Stimulated activated CD4-positive, alpha-beta T cell treated with anti-CD3 and anti-CD28 coated beads, TNF-alpha, amount 100 ng/mL, for 48 hours (primary cell): ENCODE measurements at regions not wholly inside any gene's neighbourhood (a gene's known extent, or its start where the extent isn't known, plus 50 kb on each side); places are given as distances from the start of the nearest gene placed in this dataset.

ENCODE experiments used
- DNase-seq, 3 donors: peaks; one replicate each; pipeline ENCODE4 v3.0.0-alpha.2; 2020; ENCODE audit warnings: low read depth in 3 of 3

- no peak for DNase-seq
Measured at GRCh38 chr11:15768321-15768720, 588.0 kb downstream of the SOX6 start.

DNA sequence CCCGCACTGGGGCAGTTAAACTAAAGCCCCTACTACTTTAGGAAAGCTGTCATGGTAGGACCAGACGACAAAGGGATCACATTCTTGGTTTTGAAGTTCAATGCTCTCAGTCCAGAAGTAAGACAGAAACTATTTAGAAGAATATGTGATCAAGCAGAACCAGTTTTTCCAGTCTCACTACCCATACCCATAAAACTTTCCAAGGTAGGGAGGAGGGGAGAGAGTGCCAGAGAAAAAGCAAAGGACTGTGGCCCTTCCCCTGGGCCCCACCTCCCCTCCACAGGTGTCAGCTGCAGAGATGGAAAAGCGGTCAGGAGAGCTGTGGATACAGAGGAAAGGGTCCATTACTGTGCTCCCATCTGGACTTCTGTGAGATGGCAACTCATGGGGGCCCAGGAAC, 587.1 kb downstream of the SOX6 start:
- no peak for DNase-seq

- peak in 2 of 3 donors; percentile 9 to 11 for DNase-seq
Measured at GRCh38 chr11:15770798-15771414, 585.4 kb downstream of the SOX6 start.

- no peak for DNase-seq
Measured at GRCh38 chr11:15772547-15772946, 583.8 kb downstream of the SOX6 start.

GRCh38 chr11:15772981-15773380, 583.4 kb downstream of the SOX6 start:
- no peak for DNase-seq

GRCh38 chr11:15773476-15774387, 582.6 kb downstream of the SOX6 start:
- no peak for DNase-seq

- no peak for DNase-seq
Measured at GRCh38 chr11:15774388-15774939, 581.9 kb downstream of the SOX6 start.

GRCh38 chr11:15775015-15775541, 581.3 kb downstream of the SOX6 start:
- DNase-seq = no peak

DNA sequence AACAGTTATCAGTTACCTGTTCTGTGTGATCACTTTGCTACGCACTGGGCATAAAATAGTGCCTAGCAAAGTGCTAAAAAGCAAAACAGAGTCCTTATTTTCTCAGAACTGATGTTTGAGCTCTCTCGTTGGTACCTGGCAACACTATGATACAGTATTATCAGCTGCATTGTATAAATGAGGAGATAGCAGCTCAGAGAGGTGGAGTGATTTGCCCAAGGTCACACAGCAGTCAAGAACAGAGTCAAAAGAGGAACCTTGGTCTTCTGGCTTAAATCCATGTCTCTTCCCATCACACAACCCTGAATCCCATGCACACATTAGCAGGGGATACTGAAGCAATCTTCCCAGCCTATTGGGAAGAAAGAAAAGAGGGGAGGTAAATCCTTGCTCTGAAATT, 580.5 kb downstream of the SOX6 start:
- no peak for DNase-seq

- no peak for DNase-seq
Measured at GRCh38 chr11:15776366-15776765, 580.0 kb downstream of the SOX6 start.

DNA sequence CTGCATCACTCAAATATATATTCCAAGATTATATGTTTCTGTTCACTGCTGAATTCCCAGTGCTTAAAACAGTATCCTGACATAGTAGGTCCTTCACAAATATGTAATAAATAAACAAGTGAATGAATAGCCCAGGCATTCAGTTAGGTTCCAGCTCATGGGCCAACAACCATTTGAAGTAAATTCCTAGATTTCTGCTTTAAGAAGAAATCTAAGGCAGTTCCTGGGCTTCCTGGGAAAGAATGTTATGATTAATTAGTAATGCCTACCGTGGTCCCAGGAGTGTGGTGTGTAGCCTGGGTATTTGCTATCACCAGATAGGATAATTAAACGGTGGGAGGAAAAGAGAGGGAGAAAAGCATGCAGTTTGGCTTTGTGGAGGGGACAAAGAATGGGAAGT, 576.8 kb downstream of the SOX6 start:
- no peak for DNase-seq

DNA sequence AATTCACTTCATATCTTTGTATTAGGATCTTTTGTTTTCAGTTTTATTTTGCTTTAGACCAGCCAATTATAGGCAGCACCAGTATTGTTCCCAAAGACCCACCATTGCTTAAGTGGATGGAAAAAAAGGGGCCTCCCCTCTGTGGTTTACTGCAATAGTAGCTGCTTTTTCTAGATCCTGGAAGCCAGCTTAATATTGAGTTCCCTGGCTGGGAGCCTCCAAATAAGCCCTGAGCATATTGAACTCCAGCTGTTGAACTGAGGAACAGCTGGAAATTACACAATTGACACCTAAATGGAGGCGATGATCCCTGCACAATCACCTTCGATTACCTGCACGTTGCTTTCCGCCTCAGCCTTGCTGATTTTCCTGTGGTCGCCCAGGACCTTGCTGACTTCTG, 576.0 kb downstream of the SOX6 start:
- no peak for DNase-seq

DNA sequence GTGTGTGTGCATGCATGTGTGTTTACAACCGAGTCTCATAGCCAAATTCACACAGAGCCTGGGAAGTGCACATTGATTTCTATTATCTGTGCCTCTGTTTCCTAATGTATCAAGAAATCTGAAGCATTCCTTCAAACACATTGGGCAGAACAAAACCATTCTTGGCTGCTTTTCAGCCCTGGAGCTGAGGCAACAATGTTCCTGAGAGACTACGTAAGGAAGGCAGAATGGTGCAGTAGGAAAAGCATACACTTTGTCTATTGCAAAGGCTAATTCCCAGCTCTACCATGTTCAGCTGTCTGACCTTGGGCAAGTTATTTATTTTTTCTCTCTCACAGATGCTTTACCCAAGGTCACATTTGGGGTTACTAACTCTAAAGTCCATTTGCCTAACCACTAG, 575.5 kb downstream of the SOX6 start:
- no peak for DNase-seq

- no peak for DNase-seq
Measured at GRCh38 chr11:15783619-15784018, 572.7 kb downstream of the SOX6 start.

GRCh38 chr11:15793043-15793996, 563.0 kb downstream of the SOX6 start:
- no peak for DNase-seq

GRCh38 chr11:15794361-15795150, 561.8 kb downstream of the SOX6 start:
- no peak for DNase-seq

DNA sequence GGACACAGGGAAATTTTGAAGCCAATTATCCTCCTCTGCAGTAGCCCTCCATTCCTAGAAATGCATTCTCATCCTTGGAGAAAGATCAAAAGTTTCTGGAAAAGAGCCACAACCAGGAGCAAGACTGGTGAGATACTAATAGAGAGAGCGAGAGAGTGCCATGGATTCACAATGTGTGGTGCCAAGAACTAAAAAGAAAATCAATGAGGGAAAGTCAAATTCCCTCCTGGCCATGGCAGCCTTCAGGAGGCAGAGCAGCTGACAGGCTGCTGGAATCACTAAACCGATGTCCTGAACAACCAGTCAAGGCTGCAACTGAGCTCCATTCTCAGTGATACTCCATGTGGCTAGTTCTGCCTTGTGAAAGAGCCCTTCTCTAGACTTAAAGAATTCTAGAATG, 561.0 kb downstream of the SOX6 start:
- no peak for DNase-seq

GRCh38 chr11:15800111-15800800, 556.1 kb downstream of the SOX6 start:
- no peak for DNase-seq

DNA sequence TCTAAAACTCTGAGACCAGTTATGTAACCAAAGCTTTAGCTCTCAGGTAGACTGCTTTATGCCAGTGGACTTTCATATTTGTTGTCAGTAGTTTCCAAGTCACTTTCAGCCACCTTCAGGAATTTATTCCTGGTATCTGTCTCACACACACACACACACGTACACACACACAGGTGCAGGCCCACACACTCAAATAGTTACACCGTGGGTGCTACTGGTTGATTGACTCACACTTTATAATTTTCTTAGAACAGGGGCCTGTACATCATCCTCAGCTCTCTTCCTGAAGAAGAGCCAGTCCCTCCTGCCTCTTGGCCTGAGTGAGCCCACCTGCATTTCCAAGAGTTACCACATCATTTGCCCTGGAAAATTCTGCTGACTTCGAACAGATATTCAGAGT, 555.2 kb downstream of the SOX6 start:
- no peak for DNase-seq

DNA sequence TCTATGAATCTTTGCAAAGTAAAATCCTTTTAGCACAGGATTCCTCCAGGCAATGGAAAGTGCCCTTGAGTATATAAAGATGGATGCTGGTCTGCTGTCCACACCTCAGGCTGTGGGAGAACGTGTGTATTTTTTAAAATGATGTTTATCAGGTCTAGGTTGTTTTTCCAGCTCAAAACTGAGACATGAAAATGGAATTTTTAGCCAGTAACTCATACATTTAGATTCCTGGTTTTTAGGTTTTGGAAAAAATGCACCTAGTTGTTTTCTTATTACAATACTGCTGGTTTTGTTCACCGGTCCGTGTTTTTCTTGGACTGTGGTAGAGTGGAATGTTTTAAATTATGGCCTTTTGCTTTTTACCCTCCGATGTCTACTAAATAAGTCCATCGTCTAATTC, 554.7 kb downstream of the SOX6 start:
- no peak for DNase-seq
